GM19397 (cell line): ENCODE measurements at regions not wholly inside any gene's neighbourhood (a gene's known extent, or its start where the extent isn't known, plus 50 kb on each side); places are given as distances from the start of the nearest gene placed in this dataset.
"Not testable (repeated sequence)": the region's sequence is repeated elsewhere in the genome, so short reads cannot be mapped to it uniquely, and the experiment has no call there.

ENCODE experiments used
- ATAC-seq: cut with Tn5 transposase; IDR thresholded peaks from one replicate; pipeline ENCODE4 v1.9.1; 2021; ENCODE audit warnings: mild to moderate bottlenecking, moderate library complexity; ENCODE audit not compliant: unreplicated experiment

GRCh38 chr21:6058997-6059396 is 4462.4 kb upstream of the TPTE start:
- not testable (repeated sequence) for ATAC-seq

GRCh38 chr21:6060054-6060681 is 4461.2 kb upstream of the TPTE start:
- not testable (repeated sequence) for ATAC-seq

- not testable (repeated sequence) for ATAC-seq
Measured at GRCh38 chr21:6066320-6066985, 4454.9 kb upstream of the TPTE start.

GRCh38 chr21:6068098-6068831 is 4453.1 kb upstream of the TPTE start:
- not testable (repeated sequence) for ATAC-seq

- ATAC-seq: not testable (repeated sequence)
Measured at GRCh38 chr21:6070213-6070612, 4451.2 kb upstream of the TPTE start.

- ATAC-seq: not testable (repeated sequence)
Measured at GRCh38 chr21:6072691-6073090, 4448.7 kb upstream of the TPTE start.

- not testable (repeated sequence) for ATAC-seq
Measured at GRCh38 chr21:6073993-6074705, 4447.2 kb upstream of the TPTE start.

- not testable (repeated sequence) for ATAC-seq
Measured at GRCh38 chr21:6074935-6075334, 4446.4 kb upstream of the TPTE start.

- not testable (repeated sequence) for ATAC-seq
Measured at GRCh38 chr21:6075627-6076208, 4445.7 kb upstream of the TPTE start.

GRCh38 chr21:6077358-6077757 is 4444.0 kb upstream of the TPTE start:
- ATAC-seq: not testable (repeated sequence)

GRCh38 chr21:6078902-6079301 is 4442.5 kb upstream of the TPTE start:
- not testable (repeated sequence) for ATAC-seq

GRCh38 chr21:6080941-6081655 is 4440.3 kb upstream of the TPTE start:
- ATAC-seq: not testable (repeated sequence)

GRCh38 chr21:6082166-6082565 is 4439.2 kb upstream of the TPTE start:
- ATAC-seq: not testable (repeated sequence)

- not testable (repeated sequence) for ATAC-seq
Measured at GRCh38 chr21:6083574-6084120, 4437.7 kb upstream of the TPTE start.

- ATAC-seq: not testable (repeated sequence)
Measured at GRCh38 chr21:6086038-6086437, 4435.3 kb upstream of the TPTE start.

GRCh38 chr21:6087579-6088178 is 4433.7 kb upstream of the TPTE start:
- not testable (repeated sequence) for ATAC-seq

GRCh38 chr21:6090286-6090908 is 4431.0 kb upstream of the TPTE start:
- not testable (repeated sequence) for ATAC-seq

- ATAC-seq: not testable (repeated sequence)
Measured at GRCh38 chr21:6091335-6092027, 4429.9 kb upstream of the TPTE start.
